Loucy (cell line): ENCODE measurements at regions not wholly inside any gene's neighbourhood (a gene's known extent, or its start where the extent isn't known, plus 50 kb on each side); places are given as distances from the start of the nearest gene placed in this dataset.

Experiments
- H2AFZ ChIP-seq: fragments of 200-600 bp; sonication (generic); 2 replicates; pipeline ENCODE4 v1.6.0; 2016; ENCODE audit warnings: antibody characterized with exemption, mild to moderate bottlenecking, low read length, moderate library complexity
- H3F3A ChIP-seq: fragments of 200-600 bp; 2 replicates; pipeline ENCODE4 v1.6.0; 2016; ENCODE audit warnings: antibody characterized with exemption, low read depth, mild to moderate bottlenecking
- H3K27me3 ChIP-seq: fragments of 200-600 bp; sonication (generic); 2 replicates; pipeline ENCODE4 v1.6.1; 2014; ENCODE audit warnings: low read length, mild to moderate bottlenecking; ENCODE audit not compliant: insufficient read depth, poor library complexity, severe bottlenecking
- H3K36me3 ChIP-seq: fragments of 200-600 bp; sonication (generic); 2 replicates; pipeline ENCODE4 v1.6.1; 2016; ENCODE audit warnings: low read length; ENCODE audit not compliant: insufficient read depth
- H3K4me1 ChIP-seq: fragments of 200-600 bp; sonication (generic); 2 replicates; pipeline ENCODE4 v1.5.1; 2014; ENCODE audit warnings: low read length, mild to moderate bottlenecking; ENCODE audit not compliant: insufficient read depth, poor library complexity, severe bottlenecking
- H3K4me2 ChIP-seq: fragments of 200-600 bp; sonication (generic); 2 replicates; pipeline ENCODE4 v1.6.0; 2014; ENCODE audit warnings: antibody characterized with exemption, low read length, low read depth, mild to moderate bottlenecking; ENCODE audit not compliant: poor library complexity, severe bottlenecking
- H3K4me3 ChIP-seq: fragments of 200-600 bp; sonication (generic); 2 replicates; pipeline ENCODE4 v1.5.1; 2014; ENCODE audit warnings: low read length, mild to moderate bottlenecking, mixed read lengths; ENCODE audit not compliant: poor library complexity, severe bottlenecking
- H3K79me2 ChIP-seq: fragments of 200-600 bp; sonication (generic); 2 replicates; pipeline ENCODE4 v1.6.1; 2014; ENCODE audit warnings: low read length; ENCODE audit not compliant: insufficient read depth
- H3K9ac ChIP-seq: fragments of 200-600 bp; sonication (generic); 2 replicates; pipeline ENCODE4 v1.6.0; 2014; ENCODE audit warnings: mild to moderate bottlenecking, low read depth, low read length, moderate library complexity; ENCODE audit not compliant: poor library complexity, severe bottlenecking
- H3K9me2 ChIP-seq: fragments of 200-600 bp; sonication (generic); replicated peaks from 2 replicates; pipeline ENCODE4 v1.6.1; 2016; ENCODE audit warnings: low read depth, low read length, mixed read lengths
- H3K9me3 ChIP-seq: fragments of 200-600 bp; sonication (generic); 2 replicates; pipeline ENCODE4 v1.6.1; 2014; ENCODE audit warnings: mild to moderate bottlenecking, antibody characterized with exemption, low read length, low read depth; ENCODE audit not compliant: insufficient read depth
- H4K20me1 ChIP-seq: fragments of 200-600 bp; sonication (generic); 2 replicates; pipeline ENCODE4 v1.6.0; 2014; ENCODE audit warnings: antibody characterized with exemption, low read length, mild to moderate bottlenecking; ENCODE audit not compliant: insufficient read depth, poor library complexity, severe bottlenecking
- CTCF ChIP-seq: fragments of 200-600 bp; sonication (generic); conservative IDR thresholded peaks from 2 replicates; pipeline ENCODE4 v1.5.1; 2014; ENCODE audit warnings: mild to moderate bottlenecking, antibody characterized with exemption, low read length
- EZH2phosphoT487 ChIP-seq: fragments of 200-600 bp; IDR thresholded peaks from 2 replicates; pipeline ENCODE4 v1.6.1; 2018; ENCODE audit warnings: antibody characterized with exemption, mild to moderate bottlenecking, moderate library complexity, borderline replicate concordance

- H3F3A ChIP-seq, result no peaks in the 10 kb centered on the region
- no peak overlapping the region for H3K9ac ChIP-seq
Observed at GRCh38 chr15:96878129-96878528, 547.6 kb downstream of the NR2F2 start.

GRCh38 chr15:96882121-96882772, 551.7 kb downstream of the NR2F2 start:
- H2AFZ ChIP-seq, result no peak overlapping the region
- no peaks in the 10 kb centered on the region for H3K36me3 ChIP-seq
- no peaks in the 10 kb centered on the region for H3K4me1 ChIP-seq
- no peaks in the 10 kb centered on the region for H3F3A ChIP-seq
- H3K9ac ChIP-seq, result no peak overlapping the region
- H3K4me2 ChIP-seq, result no peak overlapping the region
- H3K79me2 ChIP-seq, result no peaks in the 10 kb centered on the region
- no peaks in the 10 kb centered on the region for H3K9me2 ChIP-seq
- H3K4me3 ChIP-seq, result no peak overlapping the region
- no peaks in the 10 kb centered on the region for H3K27me3 ChIP-seq
- H3K9me3 ChIP-seq, result no peaks in the 10 kb centered on the region; the same call in 1 of the 2 replicates
- TF ChIP-seq EZH2phosphoT487 (no peak), CTCF (no peak)
- no peaks in the 10 kb centered on the region for H4K20me1 ChIP-seq

More at GRCh38 chr15:96878129-96878528, 547.6 kb downstream of the NR2F2 start:
- no peak overlapping the region for H3K4me3 ChIP-seq
- no peaks in the 10 kb centered on the region for H3K36me3 ChIP-seq
- no peaks in the 10 kb centered on the region for H3K9me2 ChIP-seq
- no peaks in the 10 kb centered on the region for H4K20me1 ChIP-seq
- H3K27me3 ChIP-seq, result no peaks in the 10 kb centered on the region
- no peaks in the 10 kb centered on the region; the same call in 1 of the 2 replicates for H3K9me3 ChIP-seq
- TF ChIP-seq EZH2phosphoT487 (no peak), CTCF (no peak)
- H3K4me1 ChIP-seq, result no peaks in the 10 kb centered on the region
- H3K79me2 ChIP-seq, result no peaks in the 10 kb centered on the region
- no peak overlapping the region for H2AFZ ChIP-seq
- H3K4me2 ChIP-seq, result no peak overlapping the region

- TF ChIP-seq CTCF (no peak), EZH2phosphoT487 (no peak)
- H3K4me2 ChIP-seq, result no peak overlapping the region
- no peaks in the 10 kb centered on the region for H3K36me3 ChIP-seq
- H4K20me1 ChIP-seq, result no peaks in the 10 kb centered on the region
- no peak overlapping the region for H3K4me3 ChIP-seq
- H3K9me3 ChIP-seq, result no peaks in the 10 kb centered on the region
- H3K9me2 ChIP-seq, result no peaks in the 10 kb centered on the region
- H3K79me2 ChIP-seq, result no peaks in the 10 kb centered on the region
- H3K27me3 ChIP-seq, result no peaks in the 10 kb centered on the region
- H3F3A ChIP-seq, result no peaks in the 10 kb centered on the region
- no peaks in the 10 kb centered on the region for H3K4me1 ChIP-seq
- no peak overlapping the region for H2AFZ ChIP-seq
- H3K9ac ChIP-seq, result no peak overlapping the region
Observed at GRCh38 chr15:96887730-96888129, 557.2 kb downstream of the NR2F2 start.
